Posterior cingulate gyrus (tissue), 11 donors: ENCODE measurements at regions not wholly inside any gene's neighbourhood (a gene's known extent, or its start where the extent isn't known, plus 50 kb on each side); places are given as distances from the start of the nearest gene placed in this dataset.

ENCODE experiments used
- DNase-seq, 10 donors: peaks; one replicate each; pipeline versions ENCODE4 v3.0.0 to v3.0.0-alpha.2; 2020 to 2021; ENCODE audit warnings: mixed read lengths in 3 of 10
- intact Hi-C: fragments of 100-400 bp; cut with DNase I; formaldehyde crosslinking; loops from one replicate; pipeline ENCODE4 v1.15.1; 2023

DNA sequence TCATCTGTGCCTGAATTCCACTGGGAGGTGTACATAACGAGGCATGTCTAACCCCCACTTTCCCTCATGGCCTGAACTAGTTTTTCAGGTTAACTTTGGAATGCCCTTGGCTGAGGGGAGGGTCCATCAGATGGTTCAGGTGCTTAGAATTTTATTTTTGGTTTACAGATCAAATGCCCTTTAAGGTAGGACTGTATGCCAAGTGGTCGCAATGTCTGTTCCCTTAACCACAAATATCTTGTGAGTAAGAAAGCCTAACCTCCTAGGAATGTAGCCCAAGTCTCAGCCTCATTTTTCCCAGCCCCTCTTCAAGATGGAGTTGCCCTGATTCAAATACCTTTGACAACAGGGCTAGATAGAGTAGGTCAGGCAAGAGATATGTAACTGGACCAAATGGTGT, 78.4 kb downstream of the RNASET2 start:
- intact Hi-C loops = no loop called here
- DNase-seq = no peak

DNA sequence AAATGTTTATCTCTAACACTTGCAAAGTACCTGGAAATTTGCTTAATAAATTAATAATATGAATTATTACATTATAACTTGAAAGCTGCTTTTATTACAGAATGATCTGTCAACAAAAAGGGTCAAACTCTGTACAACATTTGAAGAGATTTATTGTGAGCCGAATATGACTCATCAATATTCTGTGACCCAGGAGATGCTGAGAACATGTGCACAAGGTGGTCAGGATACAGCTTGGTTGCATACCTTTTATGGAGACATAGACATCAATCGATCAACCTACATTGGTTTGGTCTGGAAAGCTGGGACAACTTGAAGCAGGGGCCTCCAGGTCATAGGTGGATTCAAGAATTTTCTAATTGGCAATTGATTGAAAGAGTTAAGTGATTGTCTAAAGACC, 79.0 kb downstream of the RNASET2 start:
- DNase-seq = no peak
- intact Hi-C loops = no loop called here

DNA sequence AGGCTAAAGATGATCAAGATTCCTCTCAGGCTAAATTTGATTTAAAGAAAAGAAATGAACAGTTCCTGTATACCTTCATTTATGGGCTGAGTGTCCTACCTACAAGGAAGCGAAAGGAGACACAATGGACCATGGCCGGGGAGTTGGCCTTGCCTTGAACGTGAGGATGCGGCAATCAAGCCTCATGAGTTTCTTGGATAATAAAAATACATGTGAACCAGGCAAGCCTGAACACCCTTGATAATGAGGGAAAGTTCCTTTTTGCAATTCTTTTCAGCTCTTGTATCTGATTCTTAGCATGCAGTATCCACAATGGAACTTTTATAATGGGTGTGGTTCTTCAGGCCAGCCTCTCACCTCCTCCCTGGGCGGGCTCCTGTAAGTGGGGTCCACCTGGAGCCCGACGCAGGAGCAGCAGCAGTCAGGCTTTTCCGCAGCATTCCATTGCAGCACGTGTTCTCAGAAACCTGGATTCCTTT, 83.8 kb downstream of the RNASET2 start:
- intact Hi-C loops = no loop called here
- DNase-seq = no peak

DNA sequence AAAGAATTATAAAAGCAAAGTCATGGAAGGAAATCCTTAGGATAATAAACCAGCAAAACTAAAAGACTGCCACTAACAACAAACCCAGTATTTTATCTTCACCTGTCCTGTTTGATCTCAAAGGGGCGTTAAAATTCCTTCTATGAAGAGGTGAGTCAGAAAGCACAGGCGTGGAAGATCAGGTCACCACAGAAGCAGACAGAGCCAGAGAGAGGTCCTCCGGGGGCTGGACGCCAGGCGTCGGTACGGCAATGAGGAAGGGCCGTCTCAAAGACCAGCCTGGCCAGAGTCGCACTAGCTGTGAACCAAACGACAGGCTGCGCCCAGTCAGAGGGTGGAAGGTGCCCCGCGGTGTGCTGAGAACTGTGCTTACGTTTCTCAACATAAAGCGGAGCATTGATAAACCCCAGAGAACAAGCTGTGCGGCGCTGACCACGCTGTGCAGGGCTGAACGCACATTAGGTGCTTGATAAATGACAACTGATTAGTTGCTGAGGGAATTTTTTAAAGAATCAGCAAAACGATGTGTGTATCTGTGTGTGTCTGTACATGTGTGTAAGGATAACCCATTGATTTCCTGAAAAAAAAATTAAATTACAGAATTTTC, 85.6 kb downstream of the RNASET2 start:
- no peak for DNase-seq
- intact Hi-C loops = no loop called here

DNA sequence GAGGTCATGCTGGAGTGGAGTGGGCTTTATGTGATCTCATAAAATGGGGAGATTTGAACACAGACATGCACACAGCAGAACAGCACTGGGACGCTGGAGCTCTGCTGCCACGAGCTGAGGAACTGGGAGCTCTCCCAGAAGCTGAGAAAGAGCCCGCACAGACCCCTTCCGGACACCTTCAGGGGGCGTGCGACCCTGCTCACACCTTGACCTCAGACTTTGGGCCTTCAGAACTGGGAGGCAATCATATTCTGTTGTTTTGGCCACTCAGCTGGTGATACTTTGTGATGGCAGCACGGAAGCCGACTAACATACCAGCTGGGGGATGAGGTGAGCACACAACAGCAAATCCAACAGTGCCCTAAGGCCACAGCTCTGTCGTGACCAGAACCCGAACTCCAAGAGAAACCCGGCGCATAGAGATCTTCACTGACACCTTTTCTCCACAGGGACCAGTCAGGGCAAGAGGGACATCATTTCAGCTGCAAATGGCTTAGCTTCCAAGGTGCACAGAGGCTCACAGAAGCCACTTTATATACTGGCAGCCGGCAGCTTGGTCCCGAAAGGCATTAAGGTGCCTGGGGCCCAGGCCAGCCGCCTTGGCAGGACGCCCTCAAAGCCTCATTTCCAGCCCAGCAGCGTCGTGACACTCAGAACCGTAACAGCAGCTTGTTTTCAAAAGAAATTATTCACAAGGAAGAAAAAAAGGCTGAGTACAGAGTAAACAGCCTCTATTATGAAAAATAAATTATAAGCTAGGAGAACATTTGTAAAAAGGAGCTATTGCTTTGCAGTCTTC, 89.3 kb downstream of the RNASET2 start:
- intact Hi-C loops = no loop called here
- DNase-seq = peak in 5 of 10 donors; percentile 39 to 88 (median 69)

DNA sequence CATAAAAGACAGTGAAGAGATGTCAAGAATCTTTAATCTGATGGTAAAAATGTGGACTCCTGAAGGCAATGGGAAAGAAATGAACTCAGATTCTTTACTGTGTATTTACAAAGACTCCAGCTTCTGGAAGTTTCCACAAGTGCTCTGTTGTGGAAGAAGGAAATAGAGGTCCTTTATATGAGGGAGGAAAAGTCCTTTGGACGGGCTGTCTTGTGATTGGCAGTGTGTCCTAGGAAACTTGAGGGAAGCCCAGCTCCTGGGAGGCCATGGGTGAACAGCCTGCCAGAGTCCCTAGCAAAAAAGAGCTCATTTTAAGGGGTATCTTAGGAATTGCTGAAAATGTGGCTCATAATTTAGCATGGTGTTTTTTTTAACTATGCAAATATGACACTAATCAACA, 92.0 kb downstream of the RNASET2 start:
- DNase-seq = no peak

DNA sequence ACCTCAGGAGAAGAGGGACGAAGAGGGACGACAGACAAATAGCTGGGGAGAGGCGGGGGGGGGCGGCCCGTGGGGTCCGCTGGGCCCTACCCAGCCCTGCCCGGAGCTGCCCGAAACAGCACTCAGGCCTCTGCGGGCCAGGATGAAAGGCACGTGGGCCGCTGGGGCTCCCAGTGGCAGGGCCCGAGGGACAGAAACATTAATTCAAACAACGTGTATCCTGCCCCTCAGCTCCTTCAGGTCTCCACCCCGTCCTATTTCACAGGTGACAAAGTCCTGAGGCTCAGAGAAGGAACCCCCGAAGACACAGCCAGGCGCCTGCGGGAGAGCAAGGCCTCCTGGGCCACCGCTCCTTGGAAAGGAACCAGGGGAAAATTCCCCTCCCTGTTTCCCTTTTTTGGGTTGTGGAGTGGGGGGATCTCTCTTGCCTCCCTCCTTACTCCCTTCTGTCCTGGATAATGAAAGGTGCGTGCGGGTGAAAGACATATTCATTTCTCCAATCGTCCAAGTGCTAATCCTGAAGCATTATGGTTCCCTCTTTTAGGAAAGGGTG, 93.3 kb downstream of the RNASET2 start:
- no peak for DNase-seq
- intact Hi-C loops = loop anchor here (5.0 kb wide), 1 partner anchor 44 kb away; no protein-coding TSS in a partner anchor

More for the DNA sequence above, 92.0 kb downstream of the RNASET2 start:
- intact Hi-C loops = loop anchor here (5.0 kb wide), 1 partner anchor 43 kb away; no protein-coding TSS in a partner anchor

DNA sequence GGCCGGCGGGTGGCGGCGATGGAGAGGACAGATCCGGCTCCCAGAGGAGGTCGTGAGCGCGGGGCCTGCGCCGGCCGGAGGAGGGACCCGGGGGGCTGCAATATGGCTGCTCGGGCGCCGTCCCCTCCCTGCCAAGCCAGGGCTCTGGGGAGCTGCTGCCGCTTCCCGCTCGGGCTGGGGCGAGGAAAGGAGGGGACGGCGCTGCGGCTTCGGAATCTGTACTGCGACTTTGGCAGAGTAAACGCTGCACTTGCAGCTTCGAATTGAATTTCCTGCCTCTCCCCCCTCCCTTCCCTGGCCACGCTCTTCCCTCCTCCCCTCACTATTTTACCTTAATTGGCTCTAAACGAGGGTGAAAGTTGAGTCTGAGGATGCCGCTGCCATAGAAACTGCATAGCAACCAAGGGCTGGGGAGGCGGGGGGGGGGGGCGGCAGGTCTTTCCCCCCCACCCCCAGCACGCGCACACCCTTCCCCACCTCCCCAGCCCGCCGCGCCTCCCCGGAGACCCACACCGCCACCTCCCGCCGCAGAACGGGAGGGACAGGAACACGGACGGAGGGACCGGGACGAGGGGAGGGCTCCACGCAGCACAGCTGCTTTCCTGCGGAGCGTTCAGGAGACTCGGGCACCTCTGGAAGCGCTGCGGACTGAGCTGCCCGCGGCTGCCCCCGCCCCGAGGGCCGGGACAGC, 93.9 kb downstream of the RNASET2 start:
- DNase-seq = peak in 7 of 10 donors; percentile 42 to 93 (median 58)
- intact Hi-C loops = loop anchor here (5.0 kb wide), 1 partner anchor 45 kb away; no protein-coding TSS in a partner anchor

DNA sequence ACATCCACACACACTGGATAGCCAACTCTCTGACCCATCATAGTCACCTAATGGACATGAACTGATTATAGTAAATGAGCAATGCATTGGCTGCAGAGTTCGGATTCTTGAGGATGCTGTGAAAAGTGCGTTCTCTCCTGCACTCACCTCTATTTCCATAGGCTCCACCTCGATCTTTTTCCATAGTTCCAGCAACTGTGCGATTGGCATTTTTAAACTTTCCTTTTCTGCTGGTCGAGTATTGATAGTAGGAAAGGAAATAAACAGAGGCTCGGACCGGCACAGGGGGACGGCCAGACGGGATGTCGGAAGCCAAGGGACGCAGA, 94.4 kb downstream of the RNASET2 start:
- no peak for DNase-seq
- intact Hi-C loops = loop anchor here (5.0 kb wide), 1 partner anchor 45 kb away; no protein-coding TSS in a partner anchor

DNA sequence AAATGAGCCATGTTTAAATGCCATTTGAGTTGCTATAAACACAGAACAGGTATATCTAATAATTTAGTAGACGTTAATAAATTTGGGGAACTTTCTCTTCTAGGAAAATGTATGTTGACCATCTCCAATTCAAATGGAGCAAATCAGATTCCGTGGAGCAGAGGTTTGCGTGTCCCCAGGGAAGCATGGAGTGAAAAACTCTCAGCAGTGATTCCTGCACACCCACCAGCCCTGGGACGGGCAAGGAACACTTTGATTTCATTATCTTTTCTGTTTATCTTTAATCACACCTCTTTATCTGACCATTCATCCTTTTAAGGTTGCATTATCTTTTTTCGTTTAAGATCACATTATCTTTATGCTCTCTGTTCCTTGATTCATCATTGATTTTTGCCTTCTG, 95.0 kb downstream of the RNASET2 start:
- intact Hi-C loops = loop anchor here (5.0 kb wide), 1 partner anchor 46 kb away; no protein-coding TSS in a partner anchor
- DNase-seq = peak in 1 of 10 donors; percentile 71

DNA sequence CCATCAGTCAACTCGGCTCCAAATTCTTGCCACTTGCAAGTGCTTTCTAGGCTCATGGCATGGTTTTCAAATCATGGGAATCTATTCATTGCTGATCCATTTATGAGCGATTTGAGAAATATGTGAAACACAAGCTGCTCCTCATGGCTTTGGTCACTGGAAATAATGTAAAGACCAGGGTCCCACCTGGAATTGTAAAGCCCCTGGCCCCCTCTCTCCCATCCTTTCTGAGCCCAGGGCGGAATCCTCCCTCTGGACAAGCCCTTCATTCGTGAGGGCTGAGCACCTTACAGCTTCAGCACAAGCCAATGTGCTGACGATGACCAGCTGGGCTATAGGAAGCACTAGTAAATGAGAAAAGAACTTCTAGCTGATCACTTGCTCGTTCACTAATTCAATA, 96.0 kb downstream of the RNASET2 start:
- intact Hi-C loops = loop anchor here (5.0 kb wide), 1 partner anchor 47 kb away; no protein-coding TSS in a partner anchor
- DNase-seq = no peak

DNA sequence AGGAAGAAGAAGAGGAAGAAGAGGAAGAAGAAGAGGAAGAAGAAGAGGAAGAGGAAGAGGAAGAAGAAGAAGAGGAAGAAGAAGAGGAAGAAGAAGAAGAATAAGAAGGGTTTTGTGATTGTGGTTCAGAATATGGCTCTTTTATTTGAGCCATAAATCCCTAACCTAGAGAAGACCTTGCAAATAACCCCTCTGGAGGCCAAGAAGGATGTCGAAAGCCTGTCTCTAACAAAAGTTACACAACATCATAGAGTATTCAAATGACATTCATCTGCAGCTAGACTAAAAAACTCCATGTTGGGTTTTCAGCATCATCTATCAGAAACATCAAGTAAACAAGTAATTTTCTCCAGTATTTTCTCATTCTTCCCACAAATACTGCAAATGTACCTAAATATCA, 100.9 kb downstream of the RNASET2 start:
- intact Hi-C loops = no loop called here
- DNase-seq = no peak

DNA sequence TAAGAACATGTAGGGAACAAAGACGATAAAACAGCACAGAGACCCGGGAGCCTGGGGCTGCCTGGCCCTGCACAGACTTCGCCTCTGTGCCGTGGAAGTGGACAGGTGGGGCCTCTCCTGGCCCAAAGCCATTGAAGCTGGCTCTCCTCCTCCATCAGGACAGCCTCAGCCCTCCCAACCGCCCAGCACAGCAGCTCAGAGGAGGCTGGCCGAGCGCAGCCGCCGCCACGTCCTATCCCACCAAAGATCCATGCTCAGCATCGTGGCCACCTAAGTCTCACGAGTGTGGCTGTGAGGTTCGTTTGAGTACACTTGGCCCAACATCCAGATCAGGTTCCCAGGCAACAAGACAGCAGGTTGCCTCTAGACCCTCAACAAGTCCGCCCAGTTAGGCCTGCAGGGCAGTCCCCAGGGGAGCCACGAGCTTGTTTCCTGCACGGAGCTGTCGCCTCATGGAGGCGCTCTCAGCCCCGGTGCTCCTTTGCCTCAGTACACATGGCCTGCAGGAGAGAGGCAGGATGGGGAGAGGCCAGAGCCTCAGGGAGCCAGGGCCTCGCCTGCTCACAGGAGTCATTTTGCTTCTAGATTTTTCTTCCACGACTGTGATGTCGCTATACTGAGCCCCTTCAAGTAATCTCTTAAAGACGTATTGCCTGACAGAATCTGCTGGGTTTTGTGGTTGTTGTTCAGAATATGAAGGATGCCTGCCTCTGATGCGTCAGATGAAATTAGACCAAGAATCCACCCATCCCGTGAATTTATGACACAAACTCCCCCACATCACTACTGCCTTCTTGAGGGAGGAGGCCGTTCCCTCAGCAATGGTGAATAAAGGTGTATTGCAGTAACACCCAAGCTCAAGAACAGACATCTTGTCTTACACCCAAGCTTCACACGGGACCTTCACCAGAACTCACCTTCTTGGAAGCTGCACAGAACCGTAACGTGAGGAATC, 102.7 kb downstream of the RNASET2 start:
- DNase-seq = peak in 2 of 10 donors; percentile 60 to 70
- intact Hi-C loops = no loop called here

DNA sequence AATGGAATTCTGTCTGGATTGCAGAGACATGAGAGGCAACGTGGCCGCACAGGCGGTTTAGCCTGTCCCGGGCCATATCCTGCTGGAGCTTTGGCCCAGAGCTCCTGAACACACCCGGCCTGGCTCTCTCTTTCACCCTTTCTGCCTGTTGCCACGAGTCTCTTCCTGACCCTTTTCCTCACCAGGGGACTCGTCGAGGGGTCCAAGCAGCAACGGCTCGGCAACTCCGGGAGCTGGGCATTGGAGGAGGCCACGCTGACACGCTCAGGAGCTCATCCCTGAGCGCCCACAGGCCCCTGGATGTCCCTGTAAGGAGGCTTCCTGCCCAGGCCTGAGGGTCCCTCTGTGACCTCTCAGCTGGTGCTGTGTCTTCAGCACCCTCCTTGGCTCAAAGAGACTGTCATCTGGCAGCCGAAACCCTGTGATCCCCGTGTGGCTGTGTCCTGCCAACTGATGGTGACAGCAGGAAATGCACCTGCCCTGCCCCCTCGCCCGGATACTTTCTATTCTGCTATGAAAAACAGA, 103.8 kb downstream of the RNASET2 start:
- peak in 2 of 10 donors; percentile 74 to 77 for DNase-seq
- intact Hi-C loops = no loop called here

DNA sequence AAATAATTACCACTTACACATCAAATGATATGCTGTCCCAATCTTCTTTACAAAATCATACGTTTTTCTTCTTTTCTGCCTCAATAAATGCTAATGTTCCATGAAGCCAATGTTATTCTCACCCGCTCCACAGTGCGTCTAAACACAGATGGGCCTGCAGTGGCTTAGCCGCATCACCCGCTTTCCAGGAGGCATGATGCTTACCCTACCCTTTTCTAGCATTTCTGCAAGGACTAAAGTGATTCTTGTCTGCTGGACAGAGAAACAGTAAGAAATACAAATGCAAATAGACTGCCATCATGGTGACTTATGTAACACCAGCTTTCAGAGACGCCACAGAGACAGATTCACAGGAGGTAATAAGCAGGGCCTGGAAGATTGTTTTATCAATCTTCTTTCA, 104.4 kb downstream of the RNASET2 start:
- no peak for DNase-seq
- intact Hi-C loops = no loop called here

DNA sequence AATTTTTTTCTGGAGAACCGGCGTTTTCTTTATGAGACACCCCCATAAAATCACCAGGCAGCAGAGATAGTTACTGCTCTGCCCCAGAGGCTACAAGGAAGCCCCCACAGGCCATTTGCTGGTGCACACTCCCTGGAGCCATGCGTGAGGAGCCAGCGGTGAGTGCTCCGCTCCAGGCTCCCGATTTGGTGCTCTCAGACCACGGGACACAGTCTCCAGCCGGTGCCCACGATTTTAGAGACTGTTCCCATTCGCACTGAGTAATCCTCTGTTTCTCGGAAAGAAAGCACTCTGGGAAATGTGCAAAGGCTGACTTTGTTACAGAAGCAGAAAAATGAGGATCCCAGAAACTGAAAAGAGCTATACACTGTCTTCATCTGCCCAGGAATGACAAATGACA, 104.9 kb downstream of the RNASET2 start:
- DNase-seq = peak in 4 of 10 donors; percentile 56 to 91 (median 84)
- intact Hi-C loops = no loop called here

DNA sequence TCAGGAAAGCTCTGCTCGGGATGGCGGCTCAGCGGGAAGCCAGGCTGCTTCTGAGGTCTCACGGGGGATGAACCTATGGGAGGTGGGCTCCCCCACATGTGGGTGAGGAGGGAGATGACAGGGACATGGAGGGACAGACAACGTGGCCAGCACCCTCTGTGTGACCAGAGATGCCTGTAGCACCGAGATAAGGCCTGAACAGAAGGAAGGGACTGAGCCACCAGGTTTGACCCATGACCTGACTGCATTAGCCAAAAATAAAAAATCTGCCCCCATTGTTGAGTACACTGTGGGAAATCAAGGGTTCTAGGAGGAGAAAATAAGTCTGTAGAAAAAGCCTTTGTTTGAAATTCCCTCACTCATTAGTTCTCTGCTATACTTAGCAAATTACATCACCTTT, 105.7 kb downstream of the RNASET2 start:
- intact Hi-C loops = no loop called here
- DNase-seq = no peak

DNA sequence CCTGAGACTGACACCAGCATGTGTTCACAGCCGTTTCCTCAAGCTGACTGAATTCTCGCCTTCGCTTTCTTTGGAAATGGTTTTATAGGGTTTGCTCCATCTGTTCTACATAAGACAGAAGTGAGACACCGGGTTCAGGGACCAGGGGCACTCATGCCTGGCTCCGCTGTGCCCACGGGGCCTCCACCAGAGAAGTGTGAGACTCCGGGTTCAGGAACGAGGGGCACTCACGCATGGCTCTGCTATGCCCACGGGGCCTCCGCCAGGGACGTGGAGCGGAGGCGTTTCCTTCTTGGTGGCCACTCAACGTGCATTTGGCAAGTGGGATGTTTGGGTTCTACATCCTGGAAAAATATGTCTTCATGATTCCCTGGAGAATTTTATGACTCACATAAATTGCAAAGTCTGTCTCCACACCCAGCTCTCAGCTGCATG, 106.6 kb downstream of the RNASET2 start:
- peak in 1 of 10 donors; percentile 84 for DNase-seq
- intact Hi-C loops = no loop called here
